Activated T-cell treated with anti-CD3 and anti-CD28 coated beads, Interleukin-2, amount 50 U/mL, for 48 hours (primary cell): ENCODE measurements at regions not wholly inside any gene's neighbourhood (a gene's known extent, or its start where the extent isn't known, plus 50 kb on each side); places are given as distances from the start of the nearest gene placed in this dataset.
A peak's percentile ranks its signal among the peaks of the same experiment; 100 is the strongest.

Source experiments
- DNase-seq, 2 experiments: peaks; one replicate each; pipeline ENCODE4 v3.0.0-alpha.2; 2020

DNA sequence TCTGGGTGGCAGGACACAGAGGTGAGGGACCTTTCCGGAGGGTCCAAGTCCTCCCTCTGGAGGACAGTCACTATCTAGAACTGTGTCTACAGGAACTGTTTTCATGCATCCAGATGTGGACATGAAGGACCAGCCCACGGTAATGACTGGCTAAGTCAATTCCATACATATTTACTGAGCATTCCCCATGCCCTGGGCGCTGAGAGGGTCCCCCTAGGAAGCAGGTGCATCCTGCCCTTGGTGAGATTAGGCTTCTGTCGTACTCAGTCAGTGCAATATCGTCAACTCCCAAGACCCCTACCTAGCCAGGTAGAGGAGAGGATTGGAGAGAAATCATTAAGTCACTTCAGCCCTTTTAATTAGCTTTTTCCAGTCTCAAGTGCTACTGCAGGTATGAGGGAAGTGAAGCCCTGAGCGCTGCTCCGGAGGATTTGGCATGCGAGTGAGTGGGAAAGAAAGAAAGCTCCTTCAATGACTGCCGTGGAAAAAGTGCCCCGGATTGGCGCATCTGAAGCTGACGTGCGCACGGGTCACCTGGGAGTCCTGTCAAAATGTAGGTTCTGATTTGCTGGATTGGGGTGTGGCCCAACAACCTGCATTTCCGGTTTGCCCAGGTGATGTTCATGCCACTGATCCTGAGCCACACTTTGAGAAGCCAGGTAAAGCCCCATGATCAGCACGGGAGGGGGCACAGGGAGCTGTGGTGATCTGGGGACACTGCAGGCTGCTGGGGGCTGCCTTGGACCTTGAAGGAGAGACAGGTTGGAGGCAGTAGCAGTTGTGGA, 367.4 kb upstream of the TNRC6C start:
- DNase-seq, result no peak

GRCh38 chr17:77592106-77592865, 366.2 kb upstream of the TNRC6C start:
- no peak for DNase-seq

GRCh38 chr17:77593081-77593480, 365.4 kb upstream of the TNRC6C start:
- DNase-seq, result no peak

DNA sequence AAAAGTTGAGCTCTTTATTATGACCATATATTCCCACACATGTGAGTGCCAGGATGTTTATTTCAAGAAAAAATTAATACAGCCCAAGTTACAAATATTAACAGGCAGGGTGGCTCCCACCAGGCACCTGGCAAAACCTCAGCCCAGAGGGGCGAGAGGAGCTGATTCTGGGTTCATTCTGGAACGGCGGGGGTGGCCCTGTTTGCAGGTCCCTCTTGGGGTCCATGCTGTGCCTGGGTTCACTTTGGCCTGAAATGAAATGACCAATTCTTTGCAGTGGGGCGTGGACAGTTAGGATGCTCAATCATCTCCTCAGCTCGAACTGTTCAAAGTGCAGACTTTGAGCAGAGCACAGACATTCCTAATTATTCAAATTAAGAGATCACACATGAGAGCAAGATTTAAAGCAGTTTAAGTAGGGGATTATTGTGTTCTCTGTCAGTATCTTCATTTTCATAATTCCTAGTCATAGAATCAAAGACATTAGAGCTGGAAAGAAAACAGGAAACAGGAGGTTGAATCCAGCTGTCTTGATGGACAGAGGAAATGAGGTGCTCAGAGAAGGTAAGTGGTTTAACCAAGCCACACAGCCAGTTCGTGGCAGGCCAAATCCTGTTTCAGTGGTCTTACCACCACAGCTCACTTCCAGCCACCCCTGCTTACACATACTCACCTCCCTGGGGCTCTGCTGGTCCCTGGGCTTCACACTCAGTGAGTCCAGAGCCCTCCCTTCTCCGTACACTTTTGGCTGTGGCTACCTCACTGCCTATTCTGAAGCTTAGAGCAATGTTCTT, 363.9 kb upstream of the TNRC6C start:
- peak; percentile 35 to 56 for DNase-seq

GRCh38 chr17:77596491-77597417, 361.7 kb upstream of the TNRC6C start:
- DNase-seq, result no peak

DNA sequence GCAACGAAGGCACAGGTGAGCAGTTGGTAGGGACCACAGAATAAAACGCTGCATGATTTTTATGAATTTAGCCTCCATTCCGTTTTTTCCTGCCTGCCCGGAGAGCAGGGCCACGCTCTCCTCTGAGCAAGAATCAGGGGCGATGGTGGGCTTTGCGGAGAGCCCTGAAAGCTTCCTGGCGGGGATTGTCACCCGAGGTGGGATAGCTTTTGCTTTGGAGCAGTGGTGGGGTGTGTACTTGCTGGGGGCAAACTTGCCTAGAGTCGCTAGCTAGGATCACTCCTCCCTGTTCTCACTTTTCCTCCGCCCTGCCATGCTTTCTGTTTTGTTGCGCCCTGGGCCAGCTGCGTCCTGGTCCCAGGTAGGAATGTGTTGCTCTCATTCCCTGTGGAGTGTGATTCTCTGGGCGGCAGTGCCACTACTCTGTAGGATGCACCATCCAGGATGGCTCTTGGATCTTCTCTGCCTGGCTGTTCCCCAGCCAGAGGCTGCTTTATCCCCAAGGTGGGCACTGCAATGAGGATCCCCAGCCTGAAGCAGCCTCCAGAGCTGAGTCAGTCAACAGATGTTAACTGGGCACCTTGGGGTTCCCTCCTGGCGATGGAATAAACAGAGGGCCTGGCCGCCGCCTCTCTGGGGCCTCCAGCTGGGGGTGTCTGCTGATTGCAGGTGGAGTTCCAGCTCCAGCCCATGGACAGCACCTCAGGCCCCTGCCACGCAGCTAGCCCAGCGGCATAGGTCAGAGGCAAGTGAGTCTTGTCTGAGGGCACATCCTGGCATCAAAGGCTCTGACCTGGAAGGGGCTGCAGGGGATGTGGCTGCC, 360.9 kb upstream of the TNRC6C start:
- no peak for DNase-seq

- DNase-seq, result no peak
Measured at GRCh38 chr17:77598241-77598620, 360.3 kb upstream of the TNRC6C start.

- peak in 1 of 2 experiments; percentile 10 for DNase-seq
Measured at GRCh38 chr17:77599699-77600098, 358.8 kb upstream of the TNRC6C start.

DNA sequence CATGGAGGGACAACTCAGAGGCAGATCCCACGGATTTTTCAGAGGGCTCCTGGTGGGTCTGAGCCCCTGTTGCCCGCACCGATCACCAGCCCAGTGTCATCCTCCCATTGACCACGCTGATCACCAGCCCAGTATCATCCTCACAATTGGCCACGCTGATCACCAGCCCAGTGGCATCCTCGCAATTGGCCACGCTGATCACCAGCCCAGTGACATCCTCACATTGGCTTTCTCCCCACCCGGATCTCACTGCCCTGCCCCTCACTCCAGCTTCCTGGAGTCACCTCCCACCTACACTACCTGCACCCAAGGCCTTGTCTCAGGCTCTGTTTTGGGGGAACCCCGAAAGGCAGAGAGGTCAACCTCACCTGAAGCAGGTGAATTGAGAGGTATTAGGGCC, 358.2 kb upstream of the TNRC6C start:
- DNase-seq, result peak in 1 of 2 experiments; percentile 3

DNA sequence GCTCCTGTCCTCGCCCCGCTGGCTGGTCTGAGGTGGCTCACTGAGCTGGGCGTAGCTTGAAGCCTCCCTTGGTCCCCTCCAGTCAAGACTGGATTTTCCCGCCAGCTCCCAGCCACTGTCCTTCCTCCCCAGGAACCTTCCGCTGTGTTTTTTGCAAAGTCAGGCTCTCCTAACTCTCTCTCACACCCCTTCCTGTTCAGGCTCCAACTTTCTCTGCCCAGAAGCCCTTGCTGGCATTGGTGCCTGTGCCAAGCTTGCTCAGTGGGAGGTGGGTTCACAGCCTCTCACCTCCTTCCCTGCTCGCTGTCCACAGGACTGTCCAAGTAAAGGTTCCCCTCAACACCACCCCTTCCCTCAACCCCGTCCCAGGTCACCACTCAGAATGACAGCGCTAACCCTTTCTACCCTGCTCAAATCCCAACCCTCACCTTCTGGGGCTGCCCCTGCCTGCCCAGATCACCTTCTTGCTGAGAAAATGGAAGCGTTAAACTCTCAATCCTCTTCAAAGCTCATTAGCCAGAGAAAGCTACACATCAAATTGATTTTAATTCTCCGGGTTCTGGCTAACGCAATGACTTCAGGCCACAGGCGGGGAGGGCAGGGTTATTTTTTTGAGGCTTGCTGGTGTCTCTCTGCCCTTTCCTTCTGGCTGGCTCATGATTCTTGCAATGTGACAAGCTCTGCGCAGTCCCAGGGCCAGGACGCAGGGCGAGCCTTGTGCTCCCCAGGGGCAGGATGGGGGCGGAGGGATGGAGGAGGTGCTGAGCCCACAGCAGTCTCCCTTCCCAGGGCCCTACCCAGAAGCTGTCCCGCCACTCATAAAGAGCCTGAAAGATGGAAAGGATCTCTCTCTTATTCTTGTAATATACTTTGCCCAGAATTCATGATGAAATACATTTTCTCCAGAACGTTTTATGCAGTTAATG, 357.2 kb upstream of the TNRC6C start:
- DNase-seq, result peak in 1 of 2 experiments; percentile 9

- peak in 1 of 2 experiments; percentile 4 for DNase-seq
Measured at GRCh38 chr17:77602062-77602746, 356.3 kb upstream of the TNRC6C start.

DNA sequence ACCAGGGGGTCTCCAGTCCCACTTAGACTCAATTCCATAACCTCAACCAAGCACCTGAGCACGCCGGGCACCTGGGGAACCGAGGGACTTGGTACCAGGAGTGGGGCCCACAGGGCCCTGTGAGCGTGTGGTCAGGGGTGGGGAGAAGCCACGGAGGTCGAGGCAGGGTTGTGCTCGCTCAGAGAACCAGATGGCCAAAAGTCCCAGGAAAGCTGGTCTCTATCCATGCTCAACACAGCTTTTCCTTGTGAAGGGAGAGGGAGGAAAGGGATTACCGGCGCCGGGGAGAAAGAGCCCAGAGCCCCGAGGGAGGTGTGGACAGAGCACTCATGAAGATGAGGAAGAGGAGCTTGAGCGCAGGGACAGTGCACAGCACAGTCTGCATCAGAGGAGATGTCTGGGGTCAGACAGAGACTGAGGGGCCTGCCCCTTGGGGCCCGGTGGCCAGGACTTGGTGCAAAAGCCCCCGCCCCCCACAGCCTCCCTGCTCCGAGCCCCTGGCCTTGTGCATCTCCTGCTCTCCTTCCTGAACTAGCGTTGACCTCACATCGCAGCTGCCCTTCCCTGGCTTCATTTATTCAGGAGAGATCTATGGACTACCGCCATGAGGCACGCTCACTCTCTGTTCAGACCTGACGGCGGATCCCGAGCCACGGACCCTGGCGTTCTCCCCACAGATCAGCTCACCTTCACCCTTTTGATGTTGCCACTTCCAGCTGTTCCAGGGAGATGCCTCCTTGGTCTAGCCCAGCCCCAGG, 355.4 kb upstream of the TNRC6C start:
- peak in 1 of 2 experiments; percentile 4 for DNase-seq

- DNase-seq, result peak in 1 of 2 experiments; percentile 5
Measured at GRCh38 chr17:77604301-77604972, 354.1 kb upstream of the TNRC6C start.

DNA sequence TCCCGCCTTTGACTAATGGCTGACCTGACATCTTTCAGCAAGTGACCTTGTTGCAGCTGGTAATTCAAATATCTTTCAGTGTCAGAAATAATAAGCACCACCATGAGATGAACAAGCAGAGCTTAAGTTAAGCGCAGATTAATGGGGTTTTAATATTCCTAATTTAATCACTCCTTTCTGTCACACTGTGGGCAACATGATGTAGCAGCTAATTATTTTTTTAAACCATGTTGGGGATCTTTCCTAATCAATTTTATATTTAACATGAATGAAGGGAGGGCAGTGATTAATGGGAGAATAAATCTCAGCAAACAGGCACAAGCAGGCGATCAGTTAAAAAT, 353.6 kb upstream of the TNRC6C start:
- no peak for DNase-seq

DNA sequence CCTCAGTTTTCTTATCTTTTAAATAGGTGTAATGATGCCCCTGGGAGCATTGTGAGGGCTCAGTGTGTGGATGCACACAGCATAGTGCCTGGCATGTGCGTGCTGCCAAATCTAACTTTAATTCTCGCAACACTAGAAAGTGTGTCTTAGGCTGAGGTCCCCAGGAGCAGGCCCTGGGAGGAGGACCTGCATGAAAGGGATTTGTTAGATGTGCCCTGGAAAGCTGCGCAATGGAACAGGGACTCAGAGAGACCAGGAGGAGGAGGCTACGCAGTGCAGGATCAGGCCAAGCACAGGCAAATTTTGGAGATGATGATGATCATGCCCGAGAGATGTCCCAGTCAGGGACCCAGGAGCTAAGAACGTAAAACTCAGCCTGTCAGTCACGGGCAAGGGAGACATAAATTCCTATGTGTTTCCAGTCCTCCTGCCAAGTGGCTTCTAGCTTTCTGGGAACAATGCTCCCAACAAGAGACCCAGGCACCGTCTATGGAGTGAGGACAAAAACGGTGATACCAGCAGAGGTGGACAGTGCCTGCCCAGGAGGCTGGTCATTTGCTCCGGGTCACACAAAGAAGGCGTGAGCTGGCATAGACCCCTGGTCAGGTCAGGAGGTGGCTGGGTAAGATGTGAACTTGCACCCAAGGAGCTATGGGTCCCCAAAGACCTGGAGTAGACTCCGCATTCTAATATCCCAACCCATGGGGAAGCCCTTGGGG, 352.2 kb upstream of the TNRC6C start:
- DNase-seq, result peak in 1 of 2 experiments; percentile 5

DNA sequence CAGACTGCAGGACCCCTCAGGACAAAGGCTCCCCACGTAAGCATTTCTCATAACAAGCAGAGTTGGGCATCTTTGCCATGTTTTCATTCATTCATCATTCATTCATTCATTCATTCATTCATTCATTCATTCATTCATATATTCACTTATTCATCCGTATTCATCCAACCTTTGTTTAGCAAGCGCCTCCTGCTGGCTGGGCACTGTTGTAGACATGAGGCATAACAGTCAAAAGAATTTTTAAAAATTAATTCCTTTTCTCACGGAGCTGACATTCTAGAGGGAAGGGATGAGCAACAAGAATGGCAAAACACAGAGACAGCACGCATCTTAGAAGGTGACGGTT, 351.7 kb upstream of the TNRC6C start:
- no peak for DNase-seq

DNA sequence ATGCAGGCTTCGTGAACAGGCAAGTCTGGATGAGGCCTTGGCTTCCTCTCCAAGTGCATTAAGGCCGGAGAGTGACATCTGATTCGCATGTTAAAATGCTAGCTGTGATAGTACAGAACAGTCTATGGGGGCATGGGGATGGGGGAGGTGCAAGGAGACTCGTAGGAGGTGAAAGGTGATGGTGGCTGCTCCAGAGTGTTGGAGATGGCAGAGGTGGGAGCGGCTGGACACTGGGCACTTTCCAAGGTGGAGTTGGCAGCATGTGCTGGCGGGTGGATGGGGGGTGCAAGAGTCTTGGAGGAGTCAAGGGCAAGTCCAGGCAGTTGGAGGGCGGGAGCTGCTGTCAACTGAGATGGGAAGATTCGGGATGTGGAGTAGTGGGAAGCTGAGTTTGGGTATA, 350.9 kb upstream of the TNRC6C start:
- no peak for DNase-seq

GRCh38 chr17:77608431-77608830, 350.1 kb upstream of the TNRC6C start:
- DNase-seq, result no peak
